Activated CD8-positive, alpha-beta memory T cell treated with anti-CD3 and anti-CD28 coated beads, Interleukin-2, amount 50 U/mL, for 48 hours (primary cell): ENCODE measurements at regions not wholly inside any gene's neighbourhood (a gene's known extent, or its start where the extent isn't known, plus 50 kb on each side); places are given as distances from the start of the nearest gene placed in this dataset.

ENCODE experiments used
- DNase-seq: peaks from one replicate; pipeline ENCODE4 v3.0.0-alpha.2; 2020

DNA sequence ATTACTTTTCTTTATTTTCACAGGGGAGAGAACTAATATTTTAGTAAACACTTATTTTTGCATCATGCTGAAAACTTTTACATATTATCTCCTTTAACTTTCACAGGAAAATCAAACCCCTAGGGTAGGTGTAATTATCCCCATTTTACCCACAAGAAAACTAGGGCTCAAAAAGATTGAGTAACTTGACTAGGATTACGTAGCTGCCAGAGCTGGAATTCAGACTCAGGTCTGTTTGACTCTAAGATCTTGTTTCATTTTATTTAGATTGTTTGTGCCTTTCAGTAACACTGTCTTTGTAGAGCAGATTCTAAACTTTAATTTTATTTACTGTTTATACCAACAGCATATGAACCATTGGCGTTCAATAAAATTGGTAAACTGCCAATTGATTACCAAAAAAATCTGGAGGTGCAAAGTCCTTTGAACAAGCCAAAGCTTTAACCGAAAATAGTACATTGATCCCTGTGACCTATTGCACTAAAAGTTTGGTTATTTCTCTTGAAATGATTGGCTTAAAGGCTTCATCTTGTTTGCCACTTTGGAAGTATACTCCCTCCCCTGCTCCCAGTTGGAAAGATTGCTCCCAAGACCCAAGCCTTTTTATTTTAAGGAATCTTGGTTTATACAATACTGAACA lies 71.0 kb upstream of the WDR26 start:
- no peak for DNase-seq

DNA sequence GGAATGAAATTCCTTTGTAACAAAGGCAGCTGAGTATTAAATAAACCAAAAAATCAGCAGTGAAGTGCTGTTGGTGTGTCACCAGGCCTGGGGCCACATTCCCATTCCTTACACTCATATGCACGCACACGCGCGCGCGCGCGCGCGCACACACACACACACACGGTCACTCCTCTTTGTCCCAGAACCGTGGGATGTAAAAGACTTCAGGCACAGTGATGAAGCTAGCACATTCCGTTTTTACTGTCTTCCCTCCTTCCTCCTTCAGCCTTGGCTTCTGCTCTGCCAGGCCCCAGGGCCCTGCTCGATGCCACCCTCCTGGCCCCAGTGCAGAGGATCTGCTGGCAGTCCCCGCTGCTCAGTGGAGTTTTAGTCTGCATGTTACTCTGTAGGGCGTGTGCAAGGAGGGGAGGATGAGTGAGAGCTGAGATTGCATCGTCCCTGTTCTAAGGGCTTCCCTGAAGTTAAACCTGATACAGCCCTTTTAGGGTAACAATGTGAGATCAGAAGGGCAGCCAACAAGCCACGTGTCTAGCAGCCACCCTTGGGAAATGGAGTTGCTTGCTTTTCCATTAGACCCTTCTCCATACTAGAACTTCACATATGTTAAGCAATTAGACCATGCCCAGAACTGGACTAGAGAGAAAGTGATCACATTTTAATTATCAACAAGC lies 71.7 kb upstream of the WDR26 start:
- no peak for DNase-seq

DNA sequence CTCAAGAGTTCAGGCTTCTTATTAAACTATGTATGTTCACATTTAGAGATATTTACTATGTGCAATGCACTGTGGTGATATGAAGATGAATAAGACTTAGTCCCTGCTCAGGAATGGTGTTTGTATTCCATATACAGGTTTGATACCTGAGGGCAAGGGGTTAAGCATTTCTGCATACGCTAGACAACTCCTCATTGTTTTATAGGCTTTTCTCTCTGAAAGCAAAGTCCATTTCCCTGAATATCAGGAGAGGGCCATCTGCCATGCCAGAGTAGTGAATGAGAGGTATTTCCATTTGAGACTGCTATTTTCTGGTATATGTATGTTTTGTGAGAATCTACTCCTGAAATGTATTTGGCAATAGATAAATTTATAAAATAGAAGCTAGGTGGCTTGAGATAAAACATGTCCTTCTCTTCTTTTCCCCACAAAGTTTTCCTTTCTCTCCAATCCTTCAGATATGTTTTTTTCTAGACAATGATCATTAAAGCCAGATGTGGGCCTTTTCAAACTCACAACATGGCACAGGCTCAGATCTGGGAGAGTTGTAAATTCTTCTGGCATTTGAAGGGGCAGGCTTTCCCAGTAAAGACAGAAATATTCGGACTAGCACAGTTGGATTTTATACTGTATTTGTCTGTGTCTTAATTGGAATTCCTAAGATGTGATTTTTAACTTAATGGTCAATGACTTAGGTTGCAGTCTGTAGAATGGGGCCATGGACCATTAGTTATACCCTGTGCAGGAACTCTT lies 73.3 kb upstream of the WDR26 start:
- DNase-seq: no peak

DNA sequence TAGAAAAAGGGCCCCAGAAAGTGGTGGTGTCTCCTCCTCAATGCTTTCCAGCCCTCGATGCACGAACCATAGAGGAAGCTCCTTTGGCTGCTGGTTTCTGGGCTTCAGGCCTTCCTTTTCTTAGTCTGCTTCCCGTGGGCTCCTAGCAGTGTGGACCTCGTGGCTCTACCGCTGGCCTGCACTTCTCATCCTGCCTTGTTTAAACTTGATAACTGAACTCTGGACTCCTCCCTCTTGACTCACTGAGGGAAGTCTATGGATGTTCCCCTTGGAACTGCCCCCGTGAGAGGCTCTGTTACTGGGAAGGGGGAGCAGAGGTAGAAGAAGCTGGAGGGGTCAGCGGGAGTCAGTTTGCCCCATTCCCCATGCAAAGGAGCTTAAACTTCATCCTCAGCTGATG lies 75.3 kb upstream of the WDR26 start:
- DNase-seq: no peak

DNA sequence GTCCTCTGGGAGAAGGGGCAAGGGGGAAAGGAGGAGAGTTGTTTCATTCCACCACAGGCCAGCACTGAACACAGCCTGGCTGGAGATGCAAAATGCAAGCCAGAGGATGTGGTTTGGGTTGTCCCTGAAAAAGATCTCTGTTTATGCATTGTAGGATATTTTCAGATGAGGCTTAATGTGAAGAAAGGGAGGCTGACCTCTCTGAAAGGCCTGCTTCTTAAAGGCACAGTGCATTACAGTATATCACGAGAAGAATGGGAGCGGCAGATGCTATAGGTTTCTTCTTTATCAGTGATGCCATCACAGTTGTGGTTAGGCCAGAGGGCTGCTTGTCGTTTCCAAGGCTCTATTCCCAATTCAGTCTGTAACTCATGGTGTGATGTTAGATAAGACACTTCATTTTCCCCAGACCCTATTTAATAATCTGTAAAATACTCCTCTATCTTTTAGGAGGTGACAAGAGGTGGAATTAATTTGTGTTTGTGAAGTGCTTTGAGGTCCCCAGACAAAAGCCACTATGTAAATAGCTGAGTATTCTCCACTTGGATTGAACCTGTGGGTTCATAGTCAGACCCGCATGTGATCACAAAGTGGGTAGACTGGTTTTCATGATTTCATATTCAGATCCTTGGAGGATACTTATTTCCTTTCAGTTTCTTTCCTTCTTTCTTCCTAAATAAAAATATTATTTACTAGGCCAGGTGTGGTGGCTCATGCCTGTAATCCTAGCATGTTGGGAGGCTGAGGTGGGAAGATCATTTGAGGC lies 76.5 kb upstream of the WDR26 start:
- no peak for DNase-seq

DNA sequence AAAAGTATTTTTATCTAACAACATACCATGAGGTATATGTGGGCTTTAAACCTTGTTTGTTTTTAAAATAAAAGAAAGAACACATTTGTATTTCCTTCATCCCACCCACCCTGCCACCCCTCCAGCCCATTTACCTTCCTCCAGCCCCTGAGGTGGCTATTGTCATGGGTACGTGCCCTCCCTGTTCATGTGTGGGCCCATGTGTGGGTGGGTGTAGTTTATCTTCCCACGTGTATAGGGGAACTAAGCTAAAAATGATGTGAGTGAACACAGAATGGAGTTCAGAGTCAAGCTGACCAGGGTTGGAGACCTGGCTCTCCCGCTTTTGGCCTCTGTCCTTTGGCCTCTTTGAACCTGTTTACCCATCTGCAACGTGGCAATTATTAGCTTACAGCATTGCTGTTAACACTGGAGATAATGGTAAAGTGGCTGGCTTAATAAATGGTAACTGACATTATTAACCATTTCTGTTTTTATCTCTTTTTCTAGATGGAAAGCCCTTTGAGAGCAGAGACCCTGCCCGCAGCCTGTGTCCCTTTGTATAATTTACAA lies 78.1 kb upstream of the WDR26 start:
- no peak for DNase-seq

DNA sequence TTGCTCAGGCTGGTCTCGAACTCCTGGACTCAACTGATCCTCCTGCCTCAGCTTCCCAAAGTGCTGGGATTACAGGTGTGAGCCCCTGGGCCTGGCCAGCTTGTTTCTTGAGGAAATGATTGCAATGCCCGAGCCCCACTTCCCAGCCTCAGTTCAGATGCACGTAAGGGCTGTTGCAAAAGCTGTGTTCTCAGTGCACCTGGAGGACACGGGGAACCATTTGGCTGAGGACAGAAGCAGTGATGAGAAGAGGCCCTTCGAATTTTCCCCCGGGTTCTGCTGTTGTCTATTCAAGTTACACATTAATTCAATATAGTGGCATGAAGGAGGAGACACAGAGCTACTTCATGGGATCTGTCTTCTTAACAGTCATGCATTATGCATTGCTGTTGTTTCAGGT lies 78.8 kb upstream of the WDR26 start:
- no peak for DNase-seq

DNA sequence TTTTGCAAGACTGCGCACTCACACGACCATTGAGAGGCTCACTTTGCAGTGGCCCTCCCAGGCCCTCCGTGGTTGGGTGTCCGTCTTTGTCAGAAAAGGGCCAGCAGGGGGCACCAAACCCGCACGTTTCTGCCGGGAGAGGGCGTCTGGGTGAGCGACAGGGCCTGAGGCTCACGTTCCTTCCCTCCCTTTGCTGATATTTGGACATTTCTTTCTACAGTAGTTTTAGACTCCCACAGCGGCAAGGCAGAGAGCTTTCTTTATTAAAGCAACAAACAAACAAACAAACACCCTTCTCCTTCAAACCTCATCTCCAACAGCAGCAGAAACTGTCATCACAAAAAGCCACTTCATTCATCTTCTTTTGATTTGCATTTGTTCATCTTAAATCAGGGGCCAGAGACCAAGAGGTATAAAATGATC lies 79.2 kb upstream of the WDR26 start:
- peak; percentile 97 for DNase-seq

DNA sequence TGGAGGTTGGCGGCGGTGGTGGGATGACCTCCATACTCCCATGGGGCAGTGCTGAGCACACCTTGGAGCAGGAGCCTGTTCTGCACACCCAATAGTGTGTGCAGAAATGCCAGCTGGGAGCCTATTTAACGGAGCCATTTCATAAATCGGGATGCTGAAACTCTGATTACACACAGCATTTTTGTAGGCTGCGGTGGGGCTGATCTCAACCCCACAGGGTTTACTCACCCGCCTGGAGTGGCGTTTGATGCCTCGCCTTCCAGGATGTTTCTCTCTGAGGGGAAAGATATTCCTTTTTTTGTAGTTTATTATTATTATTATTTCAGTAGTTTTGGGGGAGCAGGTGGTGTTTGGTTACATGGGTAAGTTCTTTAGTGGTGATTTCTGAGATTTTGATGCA lies 82.6 kb upstream of the WDR26 start:
- DNase-seq: no peak

DNA sequence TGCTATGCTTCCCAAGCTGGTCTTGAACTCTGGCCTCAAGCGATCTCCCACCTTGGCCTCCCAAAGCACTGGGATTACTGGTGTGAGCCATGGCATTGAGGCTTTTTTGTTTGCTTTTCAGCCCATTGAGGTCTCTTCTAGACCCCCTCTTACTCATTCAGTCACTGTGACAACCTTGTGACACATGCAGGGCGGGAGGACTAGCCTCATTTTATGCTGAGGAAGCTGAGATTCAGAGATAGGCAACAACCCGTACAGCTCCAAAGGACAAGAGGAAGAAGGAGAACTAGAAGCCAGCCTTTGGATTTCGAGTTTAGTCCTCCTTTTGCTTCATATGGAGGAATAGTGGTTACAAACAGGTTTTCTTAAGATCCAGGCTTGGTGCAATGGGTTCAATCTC lies 83.9 kb upstream of the WDR26 start:
- no peak for DNase-seq

DNA sequence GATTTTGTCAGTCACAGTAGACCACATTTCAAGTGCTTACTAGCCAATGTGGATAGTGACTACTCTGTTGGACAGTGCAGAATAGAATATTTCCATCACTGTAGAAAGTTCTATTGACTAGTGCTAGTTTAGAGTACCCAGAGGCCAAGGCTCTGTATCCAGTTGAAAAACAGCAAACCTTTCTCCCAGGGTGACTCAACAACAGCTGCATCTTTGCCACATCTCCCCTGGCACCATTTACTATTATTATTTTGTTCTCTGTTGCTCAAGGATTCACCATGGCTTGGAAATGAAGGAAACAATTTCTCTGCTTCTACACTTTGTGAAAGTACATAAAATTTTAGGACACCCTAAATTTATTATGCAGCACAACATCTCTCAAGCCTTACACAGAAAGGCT lies 85.3 kb upstream of the WDR26 start:
- no peak for DNase-seq

DNA sequence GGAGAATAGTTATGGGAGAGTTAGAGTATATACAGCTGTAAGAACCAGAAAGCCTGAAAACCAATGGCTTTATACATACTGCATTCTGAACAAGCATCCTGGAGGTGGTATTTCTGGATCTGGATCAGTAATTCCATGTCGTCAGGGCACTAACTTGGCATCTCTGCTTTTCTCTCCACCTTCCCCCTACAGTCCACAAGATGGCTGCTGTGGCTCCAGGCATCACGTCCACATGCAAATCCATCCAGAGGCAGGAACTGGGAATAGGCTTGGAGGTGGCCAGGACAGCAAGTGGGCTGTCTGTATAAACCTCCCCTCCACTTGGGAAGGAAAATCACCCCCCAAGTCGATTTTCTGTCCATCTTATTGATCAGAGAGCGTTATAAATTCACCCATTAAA lies 86.2 kb upstream of the WDR26 start:
- DNase-seq: no peak

DNA sequence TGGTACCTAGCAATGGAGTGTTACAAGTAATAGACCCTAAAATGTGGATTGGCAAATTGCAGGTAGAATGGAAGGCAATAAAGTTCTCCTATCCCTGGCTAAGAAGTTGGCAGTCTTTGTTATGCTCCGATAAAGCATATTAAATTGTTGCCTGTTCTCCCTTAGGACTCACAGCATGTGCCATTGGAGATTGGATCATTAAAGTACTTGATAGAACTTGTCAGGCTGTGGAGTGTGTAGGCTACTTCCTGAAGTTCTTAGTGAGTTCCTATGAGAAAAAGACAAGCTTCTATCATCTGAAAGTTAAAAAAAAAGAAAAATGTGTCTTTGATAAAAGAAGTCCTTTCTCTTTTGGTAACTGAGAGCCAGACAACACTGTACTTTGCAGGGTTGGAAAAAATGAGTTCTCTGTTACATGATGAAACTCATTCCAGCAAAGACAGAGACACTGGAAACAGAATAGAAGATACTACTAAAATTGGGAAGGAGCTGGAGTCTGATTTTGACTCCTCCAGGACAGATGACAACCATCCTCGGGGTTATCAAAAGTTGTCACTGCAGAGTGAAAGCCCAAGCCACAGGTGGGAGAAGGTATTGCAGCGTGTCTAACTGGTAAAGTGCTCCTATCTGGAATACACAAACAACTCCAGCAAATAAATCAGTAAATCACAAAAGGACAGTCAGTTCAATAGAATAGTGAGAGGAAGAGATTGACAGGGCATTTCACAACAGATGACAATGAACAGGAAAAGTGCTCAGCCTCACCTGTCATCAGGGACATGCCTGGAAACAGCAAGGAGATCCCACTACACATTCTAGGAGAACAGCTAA lies 87.5 kb upstream of the WDR26 start:
- no peak for DNase-seq

DNA sequence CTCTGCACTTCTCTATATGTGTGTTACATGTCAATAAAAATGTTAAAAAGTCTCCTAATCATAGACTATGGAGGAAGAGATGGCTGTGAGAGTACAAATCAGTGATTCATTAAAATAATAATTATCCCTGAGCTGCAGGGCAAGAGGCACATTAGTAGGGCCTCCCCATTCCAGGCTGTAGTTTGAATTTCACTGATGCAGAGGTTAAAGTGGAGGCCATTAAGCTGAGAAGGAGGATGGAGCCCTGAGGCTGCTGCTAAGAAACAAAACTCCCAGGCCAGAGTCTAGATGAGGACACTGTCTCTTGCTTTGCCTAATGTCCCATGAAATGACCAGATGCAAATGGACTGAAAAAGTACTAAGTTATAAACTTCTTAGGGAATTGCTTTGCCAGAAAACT lies 89.1 kb upstream of the WDR26 start:
- no peak for DNase-seq

DNA sequence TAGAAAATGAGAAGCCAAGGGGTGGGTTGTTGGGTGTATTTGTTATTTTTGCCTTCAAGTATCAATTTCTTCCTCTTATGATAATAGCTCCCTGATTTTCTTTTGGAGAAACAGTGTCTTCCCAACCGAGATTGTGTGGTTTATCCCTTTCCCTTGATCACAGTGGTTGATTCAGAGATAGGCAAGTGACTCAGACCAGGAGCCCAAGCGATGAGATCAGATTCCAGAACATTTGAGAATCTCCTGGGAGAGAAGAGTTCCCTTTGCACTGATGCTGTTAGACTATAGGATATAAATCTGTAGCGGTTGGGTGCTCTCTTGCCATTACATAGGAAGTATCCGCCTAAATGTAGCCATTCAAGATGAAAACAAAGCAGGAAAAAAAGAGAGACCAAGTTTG lies 90.1 kb upstream of the WDR26 start:
- no peak for DNase-seq

DNA sequence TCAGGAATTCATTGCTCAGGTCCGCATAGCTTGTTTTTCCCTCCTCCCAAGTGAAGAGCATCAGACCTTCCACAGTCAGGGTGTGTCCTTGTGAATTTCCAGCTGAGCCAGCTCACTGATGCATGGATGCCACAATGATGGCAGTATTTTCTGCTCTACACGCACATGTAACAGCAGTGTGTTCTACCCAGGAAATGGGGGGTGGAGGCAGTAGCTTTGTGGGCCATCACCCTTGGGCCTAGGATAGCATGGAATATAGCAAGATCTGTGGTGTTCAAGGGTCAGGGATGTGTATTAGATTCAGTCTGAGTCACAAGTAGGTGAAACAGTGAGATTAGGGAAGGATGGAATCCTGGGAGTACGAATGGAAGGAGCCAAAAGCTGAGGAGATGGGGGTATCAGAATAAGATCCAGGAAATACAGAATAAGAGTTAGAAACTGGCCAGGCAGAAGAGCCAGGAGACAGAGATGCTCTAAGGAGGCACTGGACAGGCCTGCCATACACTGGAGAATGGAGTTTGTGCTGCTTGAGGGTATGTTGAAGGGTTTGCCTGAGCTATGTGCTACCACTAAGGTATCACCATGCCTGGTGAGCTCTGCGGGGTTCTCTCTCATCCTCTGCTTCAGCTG lies 90.6 kb upstream of the CNIH3 start:
- no peak for DNase-seq

DNA sequence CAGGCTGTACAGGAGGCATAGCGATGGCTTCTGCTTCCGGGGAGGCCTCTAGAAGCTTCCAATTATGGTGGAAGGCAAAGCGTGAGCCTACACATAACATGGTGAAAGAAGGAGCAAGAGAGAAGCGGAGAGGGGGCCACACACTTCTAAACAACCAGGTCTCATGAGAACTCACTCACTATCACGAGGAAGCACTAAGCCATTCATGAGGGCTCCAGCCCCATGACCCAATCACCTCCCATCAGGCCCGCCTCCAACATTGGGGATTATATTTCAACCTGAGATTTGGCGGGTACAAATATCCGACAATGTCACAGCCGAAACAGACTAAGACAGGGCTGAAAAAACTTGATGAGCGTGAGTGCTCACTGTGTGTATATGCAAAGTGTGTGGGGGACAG lies 89.3 kb upstream of the CNIH3 start:
- no peak for DNase-seq

DNA sequence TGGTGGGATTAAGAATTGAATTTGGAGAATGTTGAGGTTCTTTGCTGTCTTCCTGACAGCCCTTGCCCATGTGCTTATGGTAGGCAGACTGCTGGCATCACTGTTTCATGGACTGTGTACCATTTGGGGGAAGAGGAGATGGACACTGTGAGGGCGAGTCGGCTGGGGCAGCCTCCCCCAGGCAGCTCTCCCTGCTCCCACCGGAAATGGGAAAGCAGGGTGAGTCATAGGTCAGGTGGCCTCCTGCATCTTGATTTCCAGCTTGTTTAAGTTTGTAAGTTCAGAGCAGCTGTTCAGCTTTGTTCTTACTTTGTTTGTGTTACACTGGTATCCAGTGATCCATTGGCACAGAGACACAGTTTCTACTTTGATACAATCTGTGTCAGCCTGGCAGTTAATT lies 87.2 kb upstream of the CNIH3 start:
- no peak for DNase-seq

DNA sequence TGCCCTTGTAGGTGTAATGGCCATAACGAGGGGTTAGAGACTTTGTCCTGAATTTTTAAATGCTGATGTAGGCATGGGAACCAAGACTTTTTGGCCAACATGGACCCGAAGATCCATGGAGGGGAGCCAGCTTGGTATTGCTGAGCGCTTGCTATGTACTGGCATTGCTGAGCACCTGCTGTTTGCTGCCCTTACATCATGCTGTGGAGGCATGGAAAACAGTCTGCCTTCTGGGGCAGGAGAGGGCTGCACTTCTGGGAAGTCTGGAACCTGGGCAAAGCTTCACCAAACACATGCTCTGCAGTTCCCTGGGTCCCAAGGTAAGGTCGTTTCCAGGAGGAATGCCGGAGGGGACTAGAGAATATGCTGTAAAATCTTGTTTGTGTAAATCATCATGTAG lies 86.3 kb upstream of the CNIH3 start:
- no peak for DNase-seq

DNA sequence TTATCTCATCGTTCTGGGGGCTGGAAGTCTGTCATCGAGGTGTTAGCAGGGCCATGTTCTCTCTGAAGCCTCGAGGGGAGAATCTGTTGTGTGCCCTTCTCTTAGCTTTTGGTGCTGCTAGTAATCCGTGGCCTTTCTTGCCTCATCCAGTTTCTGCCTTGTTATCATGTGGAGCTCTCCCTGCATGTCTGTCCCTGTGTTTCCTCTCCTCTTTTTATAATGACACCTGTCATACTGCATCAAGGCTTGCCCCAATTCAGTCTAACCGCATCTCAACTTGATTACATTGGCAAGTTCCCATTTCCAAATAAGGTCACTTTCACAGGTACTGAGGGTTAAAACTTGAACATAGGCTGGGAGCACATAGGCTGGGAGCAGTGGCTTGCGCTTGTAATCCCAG lies 82.6 kb upstream of the CNIH3 start:
- no peak for DNase-seq

DNA sequence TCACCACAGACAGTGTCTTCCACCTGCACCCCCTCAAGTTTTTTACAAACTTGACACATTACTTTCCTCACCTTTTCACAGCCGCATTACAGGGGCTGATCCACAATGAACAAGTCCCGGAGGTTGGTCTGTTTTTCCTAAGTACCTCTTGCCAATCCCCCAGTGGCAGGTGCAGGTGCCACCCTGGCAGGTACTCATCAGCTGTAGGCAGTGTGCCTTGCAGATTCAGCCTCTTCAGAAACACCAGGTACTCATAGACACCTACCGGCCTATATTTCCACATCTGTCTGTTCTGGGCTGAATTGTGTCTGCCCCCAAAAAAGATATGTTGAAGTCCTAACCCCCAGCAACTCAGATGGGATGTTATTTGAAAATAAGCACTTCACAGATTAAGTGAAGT lies 81.4 kb upstream of the CNIH3 start:
- DNase-seq: no peak

DNA sequence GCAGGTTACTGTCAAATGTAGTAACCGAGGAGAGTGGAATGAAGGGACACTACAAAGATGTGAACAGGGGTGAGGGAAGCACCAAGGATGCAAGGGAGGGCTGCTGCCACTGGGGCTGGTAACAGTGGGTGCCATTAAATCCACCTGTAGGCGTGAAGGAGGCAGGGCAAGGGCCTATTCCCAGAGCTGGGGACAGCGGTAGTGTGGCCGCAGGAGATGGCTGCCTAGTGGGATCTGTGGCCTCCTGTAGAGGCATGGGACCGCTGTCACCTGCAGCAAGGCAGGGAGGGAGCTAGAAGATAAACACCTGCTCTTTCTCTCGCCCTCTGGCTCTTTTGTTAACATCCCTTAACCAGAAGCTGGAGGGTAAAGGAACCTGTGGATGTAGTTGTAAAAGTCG lies 80.5 kb upstream of the CNIH3 start:
- no peak for DNase-seq
